OCI-LY1 (cell line): ENCODE measurements at regions not wholly inside any gene's neighbourhood (a gene's known extent, or its start where the extent isn't known, plus 50 kb on each side); places are given as distances from the start of the nearest gene placed in this dataset.

ENCODE experiments used
- CTCF ChIP-seq: fragments of 200-600 bp; sonication (generic), shearing (Covaris generic); IDR thresholded peaks from 2 replicates; pipeline ENCODE4 v1.5.1; 2017; ENCODE audit warnings: mild to moderate bottlenecking, antibody characterized with exemption, low read length, moderate library complexity, mixed read lengths
- EZH2 ChIP-seq: fragments of 200-600 bp; sonication (generic), shearing (Covaris generic); IDR thresholded peaks from 2 replicates; pipeline ENCODE4 v1.8.0; 2017; ENCODE audit warnings: borderline replicate concordance, mixed run types, mild to moderate bottlenecking, antibody characterized with exemption, low read length, moderate library complexity, mixed read lengths

GRCh38 chr2:176978921-176979320 lies 233.7 kb upstream of the HNRNPA3 start:
- TF ChIP-seq EZH2 (no peak), CTCF (no peak)
